NT2/D1 (cell line): ENCODE measurements at regions not wholly inside any gene's neighbourhood (a gene's known extent, or its start where the extent isn't known, plus 50 kb on each side); places are given as distances from the start of the nearest gene placed in this dataset.

Source experiments
- SUZ12 ChIP-seq: IDR thresholded peaks from 2 replicates; pipeline ENCODE4 v1.6.1; 2011; ENCODE audit not compliant: insufficient read length, insufficient read depth; ENCODE audit errors: extremely low read depth
- YY1 ChIP-seq: IDR thresholded peaks from 2 replicates; pipeline ENCODE4 v1.6.1; 2011; ENCODE audit not compliant: insufficient read length, insufficient read depth
- ZNF274 ChIP-seq: IDR thresholded peaks from 2 replicates; pipeline ENCODE4 v1.6.1; 2011; ENCODE audit warnings: mild to moderate bottlenecking, low read depth, low read length

- TF ChIP-seq ZNF274 (no peak), YY1 (no peak), SUZ12 (no peak)
Observed at GRCh38 chr1:70827030-70827429, 220.6 kb downstream of the PTGER3 start.
